ENCODE measurements at regions not wholly inside any gene's neighbourhood (a gene's known extent, or its start where the extent isn't known, plus 50 kb on each side); places are given as distances from the start of the nearest gene placed in this dataset.

DNA sequence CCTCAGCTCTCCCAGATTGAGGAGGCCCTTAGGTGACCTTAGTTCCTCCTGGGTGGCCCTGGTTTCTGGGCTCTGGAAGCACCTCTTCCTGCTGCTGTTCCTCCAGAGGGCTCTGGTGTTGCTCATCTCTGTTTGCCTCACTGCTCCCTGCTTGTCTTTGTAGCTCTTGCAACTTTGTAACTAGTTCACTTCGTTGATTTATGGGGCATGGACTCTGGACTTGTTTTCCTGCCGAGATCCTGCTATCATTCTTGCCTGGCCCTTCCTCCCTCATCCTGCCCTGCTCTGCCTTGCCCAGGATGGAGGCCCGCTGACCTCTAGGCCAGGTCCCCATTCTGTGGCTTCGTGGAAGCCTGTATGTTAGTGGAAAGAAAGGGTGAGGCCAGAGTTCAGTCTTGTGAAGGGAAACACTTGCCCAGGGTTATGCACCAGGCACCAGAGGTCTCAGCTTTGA, 169.3 kb downstream of the MACROH2A1 start (continued):
- TF ChIP-seq, protein P1, sequence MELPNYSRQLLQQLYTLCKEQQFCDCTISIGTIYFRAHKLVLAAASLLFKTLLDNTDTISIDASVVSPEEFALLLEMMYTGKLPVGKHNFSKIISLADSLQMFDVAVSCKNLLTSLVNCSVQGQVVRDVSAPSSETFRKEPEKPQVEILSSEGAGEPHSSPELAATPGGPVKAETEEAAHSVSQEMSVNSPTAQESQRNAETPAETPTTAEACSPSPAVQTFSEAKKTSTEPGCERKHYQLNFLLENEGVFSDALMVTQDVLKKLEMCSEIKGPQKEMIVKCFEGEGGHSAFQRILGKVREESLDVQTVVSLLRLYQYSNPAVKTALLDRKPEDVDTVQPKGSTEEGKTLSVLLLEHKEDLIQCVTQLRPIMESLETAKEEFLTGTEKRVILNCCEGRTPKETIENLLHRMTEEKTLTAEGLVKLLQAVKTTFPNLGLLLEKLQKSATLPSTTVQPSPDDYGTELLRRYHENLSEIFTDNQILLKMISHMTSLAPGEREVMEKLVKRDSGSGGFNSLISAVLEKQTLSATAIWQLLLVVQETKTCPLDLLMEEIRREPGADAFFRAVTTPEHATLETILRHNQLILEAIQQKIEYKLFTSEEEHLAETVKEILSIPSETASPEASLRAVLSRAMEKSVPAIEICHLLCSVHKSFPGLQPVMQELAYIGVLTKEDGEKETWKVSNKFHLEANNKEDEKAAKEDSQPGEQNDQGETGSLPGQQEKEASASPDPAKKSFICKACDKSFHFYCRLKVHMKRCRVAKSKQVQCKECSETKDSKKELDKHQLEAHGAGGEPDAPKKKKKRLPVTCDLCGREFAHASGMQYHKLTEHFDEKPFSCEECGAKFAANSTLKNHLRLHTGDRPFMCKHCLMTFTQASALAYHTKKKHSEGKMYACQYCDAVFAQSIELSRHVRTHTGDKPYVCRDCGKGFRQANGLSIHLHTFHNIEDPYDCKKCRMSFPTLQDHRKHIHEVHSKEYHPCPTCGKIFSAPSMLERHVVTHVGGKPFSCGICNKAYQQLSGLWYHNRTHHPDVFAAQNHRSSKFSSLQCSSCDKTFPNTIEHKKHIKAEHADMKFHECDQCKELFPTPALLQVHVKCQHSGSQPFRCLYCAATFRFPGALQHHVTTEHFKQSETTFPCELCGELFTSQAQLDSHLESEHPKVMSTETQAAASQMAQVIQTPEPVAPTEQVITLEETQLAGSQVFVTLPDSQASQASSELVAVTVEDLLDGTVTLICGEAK (IDR thresholded peaks at IDR 0.05) = no peak
- TF ChIP-seq, protein P1 (CRISPR knock-in tag; IDR thresholded peaks at IDR 0.05) = no peak
- TF ChIP-seq AHR (CRISPR knock-in tag; IDR thresholded peaks at IDR 0.05) = no peak
- no peak for TF ChIP-seq ZNF136 (CRISPR knock-in tag; IDR thresholded peaks at IDR 0.05; ENCODE audit: low read depth)
- TF ChIP-seq FOXC1 (CRISPR knock-in tag; IDR thresholded peaks at IDR 0.05; ENCODE audit: borderline replicate concordance) = no peak
- TF ChIP-seq ZNF18 (CRISPR knock-in tag; IDR thresholded peaks at IDR 0.05; ENCODE audit: insufficient replicate concordance) = no peak
- TF ChIP-seq ESRRA (CRISPR knock-in tag; IDR thresholded peaks at IDR 0.05; ENCODE audit: low read depth) = peak; percentile 65
- TF ChIP-seq ZNF30 (CRISPR knock-in tag; IDR thresholded peaks at IDR 0.05) = no peak
- no peak for TF ChIP-seq ETS1 (CRISPR knock-in tag; IDR thresholded peaks at IDR 0.05)
- TF ChIP-seq, protein P2, sequence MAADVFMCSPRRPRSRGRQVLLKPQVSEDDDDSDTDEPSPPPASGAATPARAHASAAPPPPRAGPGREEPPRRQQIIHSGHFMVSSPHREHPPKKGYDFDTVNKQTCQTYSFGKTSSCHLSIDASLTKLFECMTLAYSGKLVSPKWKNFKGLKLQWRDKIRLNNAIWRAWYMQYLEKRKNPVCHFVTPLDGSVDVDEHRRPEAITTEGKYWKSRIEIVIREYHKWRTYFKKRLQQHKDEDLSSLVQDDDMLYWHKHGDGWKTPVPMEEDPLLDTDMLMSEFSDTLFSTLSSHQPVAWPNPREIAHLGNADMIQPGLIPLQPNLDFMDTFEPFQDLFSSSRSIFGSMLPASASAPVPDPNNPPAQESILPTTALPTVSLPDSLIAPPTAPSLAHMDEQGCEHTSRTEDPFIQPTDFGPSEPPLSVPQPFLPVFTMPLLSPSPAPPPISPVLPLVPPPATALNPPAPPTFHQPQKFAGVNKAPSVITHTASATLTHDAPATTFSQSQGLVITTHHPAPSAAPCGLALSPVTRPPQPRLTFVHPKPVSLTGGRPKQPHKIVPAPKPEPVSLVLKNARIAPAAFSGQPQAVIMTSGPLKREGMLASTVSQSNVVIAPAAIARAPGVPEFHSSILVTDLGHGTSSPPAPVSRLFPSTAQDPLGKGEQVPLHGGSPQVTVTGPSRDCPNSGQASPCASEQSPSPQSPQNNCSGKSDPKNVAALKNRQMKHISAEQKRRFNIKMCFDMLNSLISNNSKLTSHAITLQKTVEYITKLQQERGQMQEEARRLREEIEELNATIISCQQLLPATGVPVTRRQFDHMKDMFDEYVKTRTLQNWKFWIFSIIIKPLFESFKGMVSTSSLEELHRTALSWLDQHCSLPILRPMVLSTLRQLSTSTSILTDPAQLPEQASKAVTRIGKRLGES (CRISPR knock-in tag; IDR thresholded peaks at IDR 0.05; ENCODE audit: borderline replicate concordance) = no peak
- no peak for TF ChIP-seq ZNF550 (CRISPR knock-in tag; IDR thresholded peaks at IDR 0.05; ENCODE audit: borderline replicate concordance)
- no peak for TF ChIP-seq ZFP36L2 (CRISPR knock-in tag; IDR thresholded peaks at IDR 0.05)
- no peak for TF ChIP-seq ZNF446 (CRISPR knock-in tag; IDR thresholded peaks at IDR 0.05)
- no peak for TF ChIP-seq NFYB (CRISPR knock-in tag; IDR thresholded peaks at IDR 0.05)
- TF ChIP-seq FOXK2 (IDR thresholded peaks at IDR 0.05) = no peak

Measured in HepG2 (cell line).